ENCODE measurements at regions not wholly inside any gene's neighbourhood (a gene's known extent, or its start where the extent isn't known, plus 50 kb on each side); places are given as distances from the start of the nearest gene placed in this dataset.

- H3K27ac Mint-ChIP-seq: no peak overlapping the region
- H3K27me3 Mint-ChIP-seq: no peaks in the 10 kb centered on the region
- ATAC-seq (ENCODE audit: low read depth in 2 of 2) (no peak), DNase-seq (no peak)
- Histone ChIP-seq H3K9me3 (ENCODE audit: control insufficient read depth in 2 of 2, low read length in 2 of 2) (peaks cover 0 to 13% of the 10 kb centered on the region in 2 experiments), H3K27me3 (ENCODE audit: control insufficient read depth, insufficient read depth, low read length) (no peaks in the 10 kb centered on the region), H3K4me3 (ENCODE audit: low read depth, low read length) (no peak overlapping the region), H3K4me1 (ENCODE audit: control insufficient read depth, insufficient read depth, low read length, poor library complexity, severe bottlenecking) (no peaks in the 10 kb centered on the region), H3K27ac (ENCODE audit: insufficient read depth, low read length, poor library complexity, severe bottlenecking) (no peak overlapping the region), H3K36me3 (ENCODE audit: control insufficient read depth, insufficient read depth, low read length) (no peaks in the 10 kb centered on the region)
- H3K36me3 Mint-ChIP-seq: no peaks in the 10 kb centered on the region
- H3K9me3 Mint-ChIP-seq: peaks cover 0 to 32% (median 7%) of the 10 kb centered on the region in 7 donors
- H3K4me3 Mint-ChIP-seq: no peak overlapping the region
- no peaks in the 10 kb centered on the region for H3K4me1 Mint-ChIP-seq
Measured at GRCh38 chr16:60001523-60001922, 1267.4 kb upstream of the GOT2 start.

- Histone ChIP-seq H3K36me3 (ENCODE audit: control insufficient read depth, insufficient read depth, low read length) (no peaks in the 10 kb centered on the region), H3K9me3 (ENCODE audit: control insufficient read depth in 2 of 2, low read length in 2 of 2) (peaks cover 3 to 20% of the 10 kb centered on the region in 2 experiments), H3K4me1 (ENCODE audit: control insufficient read depth, insufficient read depth, low read length, poor library complexity, severe bottlenecking) (no peaks in the 10 kb centered on the region), H3K27ac (ENCODE audit: insufficient read depth, low read length, poor library complexity, severe bottlenecking) (no peak overlapping the region), H3K4me3 (ENCODE audit: low read depth, low read length) (no peak overlapping the region), H3K27me3 (ENCODE audit: control insufficient read depth, insufficient read depth, low read length) (no peaks in the 10 kb centered on the region)
- no peaks in the 10 kb centered on the region for H3K4me1 Mint-ChIP-seq
- H3K27me3 Mint-ChIP-seq: no peaks in the 10 kb centered on the region
- ATAC-seq (ENCODE audit: low read depth in 2 of 2) (no peak), DNase-seq (no peak)
- no peak overlapping the region for H3K4me3 Mint-ChIP-seq
- peaks cover 0 to 30% (median 7%) of the 10 kb centered on the region in 7 donors for H3K9me3 Mint-ChIP-seq
- H3K36me3 Mint-ChIP-seq: no peaks in the 10 kb centered on the region
- no peak overlapping the region for H3K27ac Mint-ChIP-seq
Measured at GRCh38 chr16:59997706-59998105, 1263.6 kb upstream of the GOT2 start.

- Mint-ChIP-seq H3K9me3 (peaks cover 4 to 27% (median 13%) of the 10 kb centered on the region in 7 donors), H3K4me3 (no peak overlapping the region), H3K36me3 (no peaks in the 10 kb centered on the region), H3K27me3 (no peaks in the 10 kb centered on the region), H3K27ac (no peak overlapping the region), H3K4me1 (no peaks in the 10 kb centered on the region)
- no peaks in the 10 kb centered on the region for H3K27me3 ChIP-seq (ENCODE audit: control insufficient read depth, insufficient read depth, low read length)
- DNase-seq: no peak
- no peaks in the 10 kb centered on the region for H3K4me1 ChIP-seq (ENCODE audit: control insufficient read depth, insufficient read depth, low read length, poor library complexity, severe bottlenecking)
- no peak overlapping the region for H3K27ac ChIP-seq (ENCODE audit: insufficient read depth, low read length, poor library complexity, severe bottlenecking)
- peaks cover 7 to 10% of the 10 kb centered on the region in 2 experiments for H3K9me3 ChIP-seq (ENCODE audit: control insufficient read depth in 2 of 2, low read length in 2 of 2)
- ATAC-seq (ENCODE audit: low read depth in 2 of 2): no peak
- H3K36me3 ChIP-seq (ENCODE audit: control insufficient read depth, insufficient read depth, low read length): no peaks in the 10 kb centered on the region
- no peak overlapping the region for H3K4me3 ChIP-seq (ENCODE audit: low read depth, low read length)
Measured at GRCh38 chr16:59993101-59993500, 1259.0 kb upstream of the GOT2 start.

- ATAC-seq (ENCODE audit: low read depth in 2 of 2) (no peak), DNase-seq (no peak)
- H3K36me3 ChIP-seq (ENCODE audit: control insufficient read depth, insufficient read depth, low read length): no peaks in the 10 kb centered on the region
- H3K9me3 ChIP-seq (ENCODE audit: control insufficient read depth in 2 of 2, low read length in 2 of 2): peaks cover 7 to 12% of the 10 kb centered on the region in 2 experiments
- Mint-ChIP-seq H3K4me3 (no peak overlapping the region), H3K36me3 (no peaks in the 10 kb centered on the region), H3K27me3 (no peaks in the 10 kb centered on the region), H3K27ac (no peak overlapping the region), H3K4me1 (no peaks in the 10 kb centered on the region), H3K9me3 (peaks cover 4 to 30% (median 11%) of the 10 kb centered on the region in 7 donors)
- H3K27me3 ChIP-seq (ENCODE audit: control insufficient read depth, insufficient read depth, low read length): no peaks in the 10 kb centered on the region
- H3K27ac ChIP-seq (ENCODE audit: insufficient read depth, low read length, poor library complexity, severe bottlenecking): no peak overlapping the region
- no peak overlapping the region for H3K4me3 ChIP-seq (ENCODE audit: low read depth, low read length)
- H3K4me1 ChIP-seq (ENCODE audit: control insufficient read depth, insufficient read depth, low read length, poor library complexity, severe bottlenecking): no peaks in the 10 kb centered on the region
Measured at GRCh38 chr16:59991171-59991570, 1257.1 kb upstream of the GOT2 start.

GRCh38 chr16:59988591-59988990 is 1254.5 kb upstream of the GOT2 start:
- no peaks in the 10 kb centered on the region for H3K4me1 Mint-ChIP-seq
- no peak for ATAC-seq (ENCODE audit: low read depth in 2 of 2)
- H3K9me3 ChIP-seq (ENCODE audit: control insufficient read depth in 2 of 2, low read length in 2 of 2): peaks cover 2 to 12% of the 10 kb centered on the region in 2 experiments

GRCh38 chr16:59975953-59976352 is 1241.8 kb upstream of the GOT2 start:
- Histone ChIP-seq H3K4me1 (ENCODE audit: control insufficient read depth, insufficient read depth, low read length, poor library complexity, severe bottlenecking) (no peaks in the 10 kb centered on the region), H3K36me3 (ENCODE audit: control insufficient read depth, insufficient read depth, low read length) (no peaks in the 10 kb centered on the region), H3K9me3 (ENCODE audit: control insufficient read depth in 2 of 2, low read length in 2 of 2) (no peaks in the 10 kb centered on the region), H3K4me3 (ENCODE audit: low read depth, low read length) (no peak overlapping the region), H3K27me3 (ENCODE audit: control insufficient read depth, insufficient read depth, low read length) (no peaks in the 10 kb centered on the region), H3K27ac (ENCODE audit: insufficient read depth, low read length, poor library complexity, severe bottlenecking) (no peak overlapping the region)
- Mint-ChIP-seq H3K4me3 (no peak overlapping the region), H3K27ac (no peak overlapping the region), H3K4me1 (no peaks in the 10 kb centered on the region), H3K36me3 (no peaks in the 10 kb centered on the region), H3K9me3 (peaks cover 0 to 19% (median 13%) of the 10 kb centered on the region in 7 donors), H3K27me3 (no peaks in the 10 kb centered on the region)
- ATAC-seq (ENCODE audit: low read depth in 2 of 2) (no peak), DNase-seq (no peak)

More at GRCh38 chr16:59988591-59988990, 1254.5 kb upstream of the GOT2 start:
- no peak for DNase-seq
- no peaks in the 10 kb centered on the region for H3K4me1 ChIP-seq (ENCODE audit: control insufficient read depth, insufficient read depth, low read length, poor library complexity, severe bottlenecking)
- no peak overlapping the region for H3K4me3 ChIP-seq (ENCODE audit: low read depth, low read length)
- H3K27ac ChIP-seq (ENCODE audit: insufficient read depth, low read length, poor library complexity, severe bottlenecking): no peak overlapping the region
- H3K27me3 Mint-ChIP-seq: no peaks in the 10 kb centered on the region
- H3K27me3 ChIP-seq (ENCODE audit: control insufficient read depth, insufficient read depth, low read length): no peaks in the 10 kb centered on the region
- H3K27ac Mint-ChIP-seq: no peak overlapping the region
- H3K36me3 ChIP-seq (ENCODE audit: control insufficient read depth, insufficient read depth, low read length): no peaks in the 10 kb centered on the region
- peaks cover 6 to 35% (median 13%) of the 10 kb centered on the region in 7 donors for H3K9me3 Mint-ChIP-seq
- H3K4me3 Mint-ChIP-seq: no peak overlapping the region
- H3K36me3 Mint-ChIP-seq: no peaks in the 10 kb centered on the region

- Histone ChIP-seq H3K4me3 (ENCODE audit: low read depth, low read length) (no peak overlapping the region), H3K27me3 (ENCODE audit: control insufficient read depth, insufficient read depth, low read length) (no peaks in the 10 kb centered on the region), H3K4me1 (ENCODE audit: control insufficient read depth, insufficient read depth, low read length, poor library complexity, severe bottlenecking) (no peaks in the 10 kb centered on the region), H3K27ac (ENCODE audit: insufficient read depth, low read length, poor library complexity, severe bottlenecking) (no peak overlapping the region), H3K36me3 (ENCODE audit: control insufficient read depth, insufficient read depth, low read length) (no peaks in the 10 kb centered on the region), H3K9me3 (ENCODE audit: control insufficient read depth in 2 of 2, low read length in 2 of 2) (no peaks in the 10 kb centered on the region)
- Mint-ChIP-seq H3K4me3 (no peak overlapping the region), H3K9me3 (peaks cover 0 to 29% (median 15%) of the 10 kb centered on the region in 7 donors), H3K4me1 (no peaks in the 10 kb centered on the region), H3K27me3 (no peaks in the 10 kb centered on the region), H3K36me3 (no peaks in the 10 kb centered on the region), H3K27ac (peak overlapping the region in 1 of 3 donors; percentile 43)
- DNase-seq: no peak
- no peak for ATAC-seq (ENCODE audit: low read depth in 2 of 2)
Measured at GRCh38 chr16:59973966-59974365, 1239.8 kb upstream of the GOT2 start.

GRCh38 chr16:59971264-59971663 is 1237.1 kb upstream of the GOT2 start:
- H3K27ac ChIP-seq (ENCODE audit: insufficient read depth, low read length, poor library complexity, severe bottlenecking): no peak overlapping the region
- no peaks in the 10 kb centered on the region for H3K4me1 ChIP-seq (ENCODE audit: control insufficient read depth, insufficient read depth, low read length, poor library complexity, severe bottlenecking)
- DNase-seq (no peak), ATAC-seq (ENCODE audit: low read depth in 2 of 2) (no peak)
- no peaks in the 10 kb centered on the region for H3K4me1 Mint-ChIP-seq
- no peak overlapping the region for H3K27ac Mint-ChIP-seq
- H3K36me3 Mint-ChIP-seq: no peaks in the 10 kb centered on the region
- no peaks in the 10 kb centered on the region for H3K9me3 ChIP-seq (ENCODE audit: control insufficient read depth in 2 of 2, low read length in 2 of 2)
- H3K27me3 ChIP-seq (ENCODE audit: control insufficient read depth, insufficient read depth, low read length): no peaks in the 10 kb centered on the region
- no peaks in the 10 kb centered on the region for H3K36me3 ChIP-seq (ENCODE audit: control insufficient read depth, insufficient read depth, low read length)
- no peaks in the 10 kb centered on the region for H3K27me3 Mint-ChIP-seq
- H3K4me3 ChIP-seq (ENCODE audit: low read depth, low read length): no peak overlapping the region
- H3K9me3 Mint-ChIP-seq: peaks cover 3 to 31% (median 15%) of the 10 kb centered on the region in 7 donors
- H3K4me3 Mint-ChIP-seq: no peak overlapping the region

Measured in CD4-positive, CD25-positive, alpha-beta regulatory T cell (primary cell).